PFSK-1 (cell line): ENCODE measurements at regions not wholly inside any gene's neighbourhood (a gene's known extent, or its start where the extent isn't known, plus 50 kb on each side); places are given as distances from the start of the nearest gene placed in this dataset.

Experiments
- FOXP2 ChIP-seq: optimal IDR thresholded peaks from 2 replicates; pipeline ENCODE3; 2011; ENCODE audit warnings: borderline replicate concordance, control low read depth, inconsistent platforms; ENCODE audit not compliant: insufficient read depth; ENCODE audit errors: extremely low read length, extremely low read depth
- POLR2AphosphoS5 ChIP-seq: IDR thresholded peaks from 2 replicates; pipeline ENCODE4 v1.6.1; 2012; ENCODE audit warnings: low read depth, mild to moderate bottlenecking, control low read depth, low read length, moderate library complexity
- SIN3A ChIP-seq: IDR thresholded peaks from 2 replicates; pipeline ENCODE4 v1.6.1; 2012; ENCODE audit warnings: mild to moderate bottlenecking, low read length, moderate library complexity, borderline replicate concordance; ENCODE audit not compliant: insufficient read depth
- TAF1 ChIP-seq: IDR thresholded peaks from 2 replicates; pipeline ENCODE4 v1.6.1; 2012; ENCODE audit warnings: low read length, control low read depth, borderline replicate concordance; ENCODE audit not compliant: insufficient read depth
- TF ChIP-seq, protein P1 (sequence below), 2 experiments: IDR thresholded peaks; 2 replicates each; pipeline versions ENCODE4 v1.6.1 to v1.8.0; 2011 to 2012; ENCODE audit warnings: low read depth in 2 of 2, low read length in 2 of 2, control low read depth in 1 of 2, inconsistent platforms in 1 of 2, mild to moderate bottlenecking in 1 of 2, moderate library complexity in 1 of 2; ENCODE audit not compliant: insufficient read depth in 1 of 2

DNA sequence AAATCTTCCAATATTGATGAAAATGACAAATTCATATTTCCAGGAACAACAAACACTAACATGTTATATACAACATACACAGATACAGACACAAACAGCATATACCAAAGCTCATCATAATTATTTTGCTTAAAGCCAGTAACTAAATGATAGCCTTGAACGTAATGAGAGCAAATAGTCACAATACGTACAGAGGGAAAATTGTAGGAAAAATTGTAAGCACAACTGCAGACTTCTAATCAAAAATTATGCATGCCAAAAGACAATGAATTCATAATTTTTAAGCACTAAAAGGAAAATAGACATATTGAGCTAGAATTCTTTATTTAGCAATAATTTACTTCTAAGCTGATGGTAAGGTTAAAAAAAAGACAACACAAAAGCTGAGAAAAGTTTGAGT lies 1466.9 kb upstream of the CELF2 start:
- no peak for TF ChIP-seq POLR2AphosphoS5
- TF ChIP-seq SIN3A = no peak

DNA sequence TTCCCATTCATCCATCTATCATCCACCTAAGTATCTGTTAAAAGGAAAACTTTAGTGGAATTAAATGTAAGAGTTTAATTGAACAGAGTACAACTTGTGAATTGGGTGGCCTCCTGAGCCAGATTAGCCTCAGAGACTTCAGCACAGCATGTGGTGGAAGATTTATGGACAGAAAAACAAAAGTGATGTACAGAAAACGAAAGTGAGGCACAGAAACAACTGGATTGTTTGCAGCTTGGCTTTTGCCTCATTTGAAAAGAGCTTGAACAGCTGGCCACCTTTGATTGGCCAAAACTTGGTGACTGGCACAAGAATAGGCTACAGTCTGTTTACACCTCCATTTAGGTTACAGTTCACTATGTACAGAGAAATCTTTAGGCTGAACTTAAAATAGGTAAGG lies 1463.4 kb upstream of the CELF2 start:
- TF ChIP-seq TAF1 (no peak), FOXP2 (no peak), POLR2AphosphoS5 (no peak), SIN3A (no peak)
- TF ChIP-seq, protein P1, sequence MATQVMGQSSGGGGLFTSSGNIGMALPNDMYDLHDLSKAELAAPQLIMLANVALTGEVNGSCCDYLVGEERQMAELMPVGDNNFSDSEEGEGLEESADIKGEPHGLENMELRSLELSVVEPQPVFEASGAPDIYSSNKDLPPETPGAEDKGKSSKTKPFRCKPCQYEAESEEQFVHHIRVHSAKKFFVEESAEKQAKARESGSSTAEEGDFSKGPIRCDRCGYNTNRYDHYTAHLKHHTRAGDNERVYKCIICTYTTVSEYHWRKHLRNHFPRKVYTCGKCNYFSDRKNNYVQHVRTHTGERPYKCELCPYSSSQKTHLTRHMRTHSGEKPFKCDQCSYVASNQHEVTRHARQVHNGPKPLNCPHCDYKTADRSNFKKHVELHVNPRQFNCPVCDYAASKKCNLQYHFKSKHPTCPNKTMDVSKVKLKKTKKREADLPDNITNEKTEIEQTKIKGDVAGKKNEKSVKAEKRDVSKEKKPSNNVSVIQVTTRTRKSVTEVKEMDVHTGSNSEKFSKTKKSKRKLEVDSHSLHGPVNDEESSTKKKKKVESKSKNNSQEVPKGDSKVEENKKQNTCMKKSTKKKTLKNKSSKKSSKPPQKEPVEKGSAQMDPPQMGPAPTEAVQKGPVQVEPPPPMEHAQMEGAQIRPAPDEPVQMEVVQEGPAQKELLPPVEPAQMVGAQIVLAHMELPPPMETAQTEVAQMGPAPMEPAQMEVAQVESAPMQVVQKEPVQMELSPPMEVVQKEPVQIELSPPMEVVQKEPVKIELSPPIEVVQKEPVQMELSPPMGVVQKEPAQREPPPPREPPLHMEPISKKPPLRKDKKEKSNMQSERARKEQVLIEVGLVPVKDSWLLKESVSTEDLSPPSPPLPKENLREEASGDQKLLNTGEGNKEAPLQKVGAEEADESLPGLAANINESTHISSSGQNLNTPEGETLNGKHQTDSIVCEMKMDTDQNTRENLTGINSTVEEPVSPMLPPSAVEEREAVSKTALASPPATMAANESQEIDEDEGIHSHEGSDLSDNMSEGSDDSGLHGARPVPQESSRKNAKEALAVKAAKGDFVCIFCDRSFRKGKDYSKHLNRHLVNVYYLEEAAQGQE (IDR thresholded peaks at IDR 0.05; ENCODE audit: insufficient read depth in 1 of 2, low read depth in 2 of 2, low read length in 2 of 2) = no peak

GRCh38 chr10:9560976-9561375 lies 1456.7 kb upstream of the CELF2 start:
- TF ChIP-seq FOXP2 = no peak
- TF ChIP-seq SIN3A = no peak
- no peak for TF ChIP-seq TAF1
- TF ChIP-seq, protein P1 (IDR thresholded peaks at IDR 0.05; ENCODE audit: insufficient read depth in 1 of 2, low read depth in 2 of 2, low read length in 2 of 2) = no peak
- no peak for TF ChIP-seq POLR2AphosphoS5

DNA sequence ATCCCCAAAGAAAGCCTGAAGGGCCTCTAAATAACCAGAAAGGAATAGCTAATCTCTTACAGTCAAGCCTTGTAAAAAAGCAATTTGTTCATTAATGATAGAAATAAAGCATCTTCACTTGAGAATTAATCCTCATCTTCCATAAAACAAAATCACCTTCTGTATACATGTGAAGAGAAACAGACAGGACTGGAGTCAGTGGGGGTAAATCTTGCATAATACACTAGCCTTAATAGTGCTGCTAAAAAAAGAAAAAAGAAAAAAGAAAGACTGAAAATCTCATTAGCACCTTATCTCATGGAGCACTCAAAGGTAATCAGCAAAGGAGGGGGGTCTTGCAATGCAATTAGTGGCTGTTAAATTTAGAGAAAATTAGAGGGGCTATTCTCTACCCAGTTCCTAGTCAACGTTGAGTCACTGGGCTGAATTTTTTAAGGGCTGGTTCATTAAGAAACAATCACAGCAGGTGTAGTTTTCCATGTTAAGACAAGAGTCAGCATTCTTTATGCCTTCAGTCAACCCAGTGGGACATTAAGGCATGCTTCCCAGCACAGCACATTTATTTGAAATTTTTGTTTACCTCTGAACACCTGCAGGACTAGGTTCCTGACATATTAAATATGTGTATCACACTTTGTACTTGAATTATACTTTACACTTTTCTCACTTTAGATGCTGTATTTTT lies 1455.7 kb upstream of the CELF2 start:
- TF ChIP-seq, protein P1 (IDR thresholded peaks at IDR 0.05; ENCODE audit: insufficient read depth in 1 of 2, low read depth in 2 of 2, low read length in 2 of 2) = no peak

- TF ChIP-seq POLR2AphosphoS5 = no peak
- TF ChIP-seq, protein P1 (IDR thresholded peaks at IDR 0.05; ENCODE audit: insufficient read depth in 1 of 2, low read depth in 2 of 2, low read length in 2 of 2) = no peak
Observed at GRCh38 chr10:9577746-9578145, 1439.9 kb upstream of the CELF2 start.

DNA sequence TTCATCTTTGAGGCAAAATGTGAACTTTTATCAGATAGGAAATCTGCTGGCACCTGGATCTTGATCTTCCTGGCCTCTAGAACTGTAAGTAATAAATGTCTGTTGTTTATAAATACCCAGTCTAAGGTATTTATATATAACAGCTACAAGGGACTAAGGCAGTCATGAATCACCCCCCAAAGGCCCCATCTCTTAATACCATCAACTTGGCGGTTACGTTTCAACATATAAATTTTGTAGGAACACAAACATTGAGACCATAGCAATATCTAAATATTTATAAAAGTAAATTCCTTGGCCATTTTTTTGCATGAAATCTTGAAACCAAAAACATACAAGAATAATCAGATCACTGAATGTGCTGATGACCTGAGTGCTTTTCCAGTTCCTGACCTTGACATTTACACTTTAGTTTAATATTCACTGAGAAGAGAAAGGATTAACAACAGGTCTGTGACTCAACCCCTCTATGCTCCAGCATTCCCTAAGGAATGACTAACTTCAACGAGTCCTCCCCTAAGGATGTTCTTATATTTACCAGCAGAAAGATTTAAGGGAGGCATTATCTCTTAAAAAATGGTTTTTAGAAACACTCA lies 1438.5 kb upstream of the CELF2 start:
- no peak for TF ChIP-seq FOXP2
- TF ChIP-seq POLR2AphosphoS5 = no peak
- no peak for TF ChIP-seq TAF1
- TF ChIP-seq, protein P1 (IDR thresholded peaks at IDR 0.05; ENCODE audit: insufficient read depth in 1 of 2, low read depth in 2 of 2, low read length in 2 of 2) = no peak
- TF ChIP-seq SIN3A = no peak
